Right lobe of liver (tissue), 4 donors: ENCODE measurements at regions not wholly inside any gene's neighbourhood (a gene's known extent, or its start where the extent isn't known, plus 50 kb on each side); places are given as distances from the start of the nearest gene placed in this dataset.

Experiments
- CTCF ChIP-seq, 4 donors: fragments of 200-600 bp in 3 of 4; fragments of 450-650 bp in 1 of 4; IDR thresholded peaks; one replicate each; pipeline versions ENCODE4 v1.5.1 to v1.8.0; 2016 to 2022; ENCODE audit warnings: antibody characterized with exemption in 4 of 4, mild to moderate bottlenecking in 2 of 4
- POLR2A ChIP-seq: fragments of 450-650 bp; IDR thresholded peaks from one replicate; pipeline ENCODE4 v1.6.1; 2017; ENCODE audit warnings: antibody characterized with exemption, mild to moderate bottlenecking
- donor health status: DM: no; HTN: no; CAD: no.
- donor health status: DM: no; HTN: no; CAD: no.
- donor health status: DM: no; HTN: yes; CAD: no.

DNA sequence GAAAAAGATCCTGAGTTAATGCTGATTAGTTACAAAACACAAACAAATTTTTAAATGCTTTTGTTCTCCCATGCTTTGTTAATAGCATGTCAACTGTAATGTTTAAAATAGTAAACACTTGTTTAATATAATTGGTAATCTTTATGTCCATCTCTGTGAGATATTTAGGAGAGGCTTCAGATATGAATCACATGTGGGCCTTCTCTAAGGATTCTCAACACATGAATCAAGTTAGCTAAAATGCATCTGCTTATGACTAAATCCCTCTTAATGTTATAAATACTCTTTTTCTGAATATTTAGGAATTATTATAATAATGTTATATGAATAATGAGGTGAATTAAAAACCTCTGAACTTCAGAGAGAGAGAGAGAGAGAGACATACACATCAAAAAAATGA is 345.9 kb upstream of the MANEA start:
- TF ChIP-seq CTCF (IDR thresholded peaks at IDR 0.05): no peak
- TF ChIP-seq POLR2A: no peak
